T-helper 9 cell (primary cell): ENCODE measurements at regions not wholly inside any gene's neighbourhood (a gene's known extent, or its start where the extent isn't known, plus 50 kb on each side); places are given as distances from the start of the nearest gene placed in this dataset.

Source experiments
- DNase-seq: peaks from one replicate; pipeline ENCODE4 v3.0.0-alpha.2; 2020

GRCh38 chr11:32161293-32161692, 70.4 kb downstream of the RCN1 start:
- no peak for DNase-seq

GRCh38 chr11:32162351-32162750, 71.5 kb downstream of the RCN1 start:
- no peak for DNase-seq

- DNase-seq: no peak
Measured at GRCh38 chr11:32162906-32163305, 72.0 kb downstream of the RCN1 start.

GRCh38 chr11:32163557-32163956, 72.7 kb downstream of the RCN1 start:
- DNase-seq: no peak

- no peak for DNase-seq
Measured at GRCh38 chr11:32164836-32165235, 74.0 kb downstream of the RCN1 start.

GRCh38 chr11:32168924-32169323, 78.0 kb downstream of the RCN1 start:
- no peak for DNase-seq

- no peak for DNase-seq
Measured at GRCh38 chr11:32171445-32171844, 80.6 kb downstream of the RCN1 start.

GRCh38 chr11:32172041-32172847, 81.4 kb downstream of the RCN1 start:
- no peak for DNase-seq

GRCh38 chr11:32172848-32173834, 82.3 kb downstream of the RCN1 start:
- DNase-seq: no peak

- no peak for DNase-seq
Measured at GRCh38 chr11:32173977-32174376, 83.1 kb downstream of the RCN1 start.

GRCh38 chr11:32176223-32176934, 85.5 kb downstream of the RCN1 start:
- DNase-seq: peak; percentile 68

GRCh38 chr11:32178692-32179091, 87.8 kb downstream of the RCN1 start:
- no peak for DNase-seq

- DNase-seq: no peak
Measured at GRCh38 chr11:32183512-32183911, 92.6 kb downstream of the RCN1 start.

GRCh38 chr11:32184041-32184722, 93.3 kb downstream of the RCN1 start:
- no peak for DNase-seq

GRCh38 chr11:32184723-32185376, 94.0 kb downstream of the RCN1 start:
- no peak for DNase-seq

GRCh38 chr11:32186118-32186517, 95.2 kb downstream of the RCN1 start:
- DNase-seq: no peak

GRCh38 chr11:32187111-32187510, 96.2 kb downstream of the RCN1 start:
- DNase-seq: no peak

GRCh38 chr11:32188785-32189184, 97.9 kb downstream of the RCN1 start:
- no peak for DNase-seq

GRCh38 chr11:32196137-32196536, 105.3 kb downstream of the RCN1 start:
- DNase-seq: no peak

- DNase-seq: no peak
Measured at GRCh38 chr11:32198053-32198452, 107.2 kb downstream of the RCN1 start.

- no peak for DNase-seq
Measured at GRCh38 chr11:32200136-32200847, 109.4 kb downstream of the RCN1 start.
